A549 (cell line): ENCODE measurements at regions not wholly inside any gene's neighbourhood (a gene's known extent, or its start where the extent isn't known, plus 50 kb on each side); places are given as distances from the start of the nearest gene placed in this dataset.

Experiments
- ATAC-seq, 2 experiments: fragments of 200-7000 bp in 1 of 2; fragments of >200 bp in 1 of 2; cut with Nextera tagmentation in 1 of 2; cut with Tn5 transposase in 1 of 2; 3 replicates each; pipeline versions ENCODE4 v1.8.0 to v1.9.1; 2018 to 2020; ENCODE audit warnings: mild to moderate bottlenecking in 1 of 2, moderate library complexity in 1 of 2
- CTCF ChIA-PET: fragments of 300-600 bp; sonication (Branson Sonifier 250); formaldehyde crosslinking; extraction: SDS; loops from one replicate; lab custom pipeline; 2021; ENCODE audit warnings: antibody characterized with exemption, inconsistent platforms; lab: Yijun Ruan, JAX
- POLR2A ChIA-PET: fragments of 350-600 bp; formaldehyde crosslinking; extraction: SDS; loops from one replicate; lab custom pipeline; 2021; ENCODE audit warnings: antibody characterized with exemption, inconsistent platforms; lab: Yijun Ruan, JAX
- DNase-seq, 2 experiments: peaks; one replicate each; pipeline versions ENCODE4 v3.0.0 to v3.0.0-alpha.2; 2011 to 2016; ENCODE audit warnings: low read depth in 1 of 2, low spot score in 1 of 2
- FAIRE-seq: peaks from 2 replicates; lab custom pipeline; 2011; peaks lifted over from hg19 to GRCh38; lab: Jason Lieb, UNC
- H3K27ac ChIP-seq, 2 experiments: fragments of >200 bp; sonication (Bioruptor Twin); formaldehyde crosslinking; 3 replicates each; pipeline ENCODE4 v1.5.1; 2016 to 2017
- H3K4me1 ChIP-seq: fragments of >200 bp; sonication (Bioruptor Twin); formaldehyde crosslinking; 3 replicates; pipeline ENCODE4 v1.6.1; 2016
- H3K4me2 ChIP-seq: fragments of >200 bp; sonication (Bioruptor Twin); formaldehyde crosslinking; 3 replicates; pipeline ENCODE4 v1.6.1; 2016
- H3K4me3 ChIP-seq: fragments of >200 bp; sonication (Bioruptor Twin); formaldehyde crosslinking; 3 replicates; pipeline ENCODE4 v1.5.1; 2016
- H3K9me3 ChIP-seq: fragments of >200 bp; sonication (Bioruptor Twin); formaldehyde crosslinking; 3 replicates; pipeline ENCODE4 v1.6.1; 2016
- BHLHE40 ChIP-seq: IDR thresholded peaks from 2 replicates; pipeline ENCODE4 v1.6.1; 2012; ENCODE audit warnings: low read depth, low read length, inconsistent platforms
- CBX8 ChIP-seq: fragments of 200-600 bp; sonication (generic); IDR thresholded peaks from 2 replicates; pipeline ENCODE4 v1.6.1; 2016
- CEBPB ChIP-seq, 2 experiments: fragments of >200 bp in 1 of 2; sonication (Bioruptor Twin) in 1 of 2; formaldehyde crosslinking in 1 of 2; IDR thresholded peaks; 2 replicates each; pipeline ENCODE4 v1.6.1; 2012 to 2016
- CHD2 ChIP-seq: fragments of 150-350 bp; IDR thresholded peaks from 2 replicates; pipeline ENCODE4 v1.6.1; 2014; ENCODE audit warnings: low read length; ENCODE audit not compliant: partially characterized antibody
- E2F6 ChIP-seq: IDR thresholded peaks from 2 replicates; pipeline ENCODE4 v1.6.1; 2012; ENCODE audit warnings: low read depth, borderline replicate concordance
- EHMT2 ChIP-seq: fragments of 200-600 bp; sonication (generic); IDR thresholded peaks from 2 replicates; pipeline ENCODE4 v1.6.1; 2016; ENCODE audit warnings: antibody characterized with exemption, low read depth, mild to moderate bottlenecking, moderate library complexity
- ELK1 ChIP-seq: fragments of 150-350 bp; IDR thresholded peaks from 2 replicates; pipeline ENCODE4 v1.6.1; 2014; ENCODE audit warnings: low read depth, mild to moderate bottlenecking, low read length
- ESRRA ChIP-seq: fragments of 150-350 bp; IDR thresholded peaks from 2 replicates; pipeline ENCODE4 v1.6.1; 2014; ENCODE audit warnings: mild to moderate bottlenecking, low read length, borderline replicate concordance
- FOSB ChIP-seq: fragments of 250-450 bp; sonication (Bioruptor Pico); IDR thresholded peaks from 2 replicates; pipeline ENCODE4 v1.5.0; 2020; ENCODE audit warnings: mild to moderate bottlenecking, moderate library complexity
- GATA3 ChIP-seq: IDR thresholded peaks from 2 replicates; pipeline ENCODE4 v1.6.1; 2012; ENCODE audit warnings: borderline replicate concordance
- JUN ChIP-seq, 2 experiments: fragments of >200 bp; sonication (Bioruptor Twin); formaldehyde crosslinking; IDR thresholded peaks; 2 replicates in 1 of 2; 3 replicates in 1 of 2; pipeline ENCODE4 v1.6.1; 2016 to 2017
- JUNB ChIP-seq: fragments of >200 bp; sonication (Bioruptor Twin); formaldehyde crosslinking; IDR thresholded peaks from 2 replicates; pipeline ENCODE4 v1.6.1; 2016
- KDM1A ChIP-seq: fragments of 200-600 bp; sonication (generic); IDR thresholded peaks from 2 replicates; pipeline ENCODE4 v1.6.1; 2016; ENCODE audit warnings: low read depth, mild to moderate bottlenecking
- KDM5A ChIP-seq: fragments of 200-600 bp; sonication (generic); IDR thresholded peaks from 2 replicates; pipeline ENCODE4 v1.6.1; 2016; ENCODE audit warnings: antibody characterized with exemption, mild to moderate bottlenecking
- MAZ ChIP-seq: fragments of 150-350 bp; IDR thresholded peaks from 2 replicates; pipeline ENCODE4 v1.6.1; 2014; ENCODE audit warnings: antibody characterized with exemption, low read depth, low read length, borderline replicate concordance
- MYC ChIP-seq: IDR thresholded peaks from 2 replicates; pipeline ENCODE4 v1.6.1; 2012; ENCODE audit warnings: mild to moderate bottlenecking, inconsistent platforms, low read length, improper control_type of control experiment, borderline replicate concordance
- NR3C1 ChIP-seq: fragments of >200 bp; sonication (Bioruptor Twin); formaldehyde crosslinking; IDR thresholded peaks from 3 replicates; pipeline ENCODE4 v1.6.1; 2017
- PHF8 ChIP-seq: fragments of 200-600 bp; sonication (generic); IDR thresholded peaks from 2 replicates; pipeline ENCODE4 v1.6.1; 2016; ENCODE audit warnings: low read depth, mild to moderate bottlenecking, antibody characterized with exemption, moderate library complexity, borderline replicate concordance
- POLR2A ChIP-seq: IDR thresholded peaks from 2 replicates; pipeline ENCODE4 v1.6.1; 2012; ENCODE audit warnings: mild to moderate bottlenecking, low read length
- POLR2AphosphoS2 ChIP-seq: conservative IDR thresholded peaks from 2 replicates; pipeline ENCODE4 v1.6.1; 2012; ENCODE audit warnings: low read length, improper control_type of control experiment, inconsistent platforms
- RARB ChIP-seq: fragments of 250-450 bp; sonication (Bioruptor Pico); IDR thresholded peaks from 2 replicates; pipeline ENCODE4 v1.8.0; 2021; ENCODE audit warnings: mild to moderate bottlenecking, moderate library complexity
- RCOR1 ChIP-seq: fragments of 150-350 bp; IDR thresholded peaks from 2 replicates; pipeline ENCODE4 v1.6.1; 2014; ENCODE audit warnings: antibody characterized with exemption, low read length, low read depth
- RFX5 ChIP-seq: fragments of 450-650 bp; IDR thresholded peaks from 2 replicates; pipeline ENCODE4 v1.7.1; 2014; ENCODE audit warnings: antibody characterized with exemption, mild to moderate bottlenecking, moderate library complexity
- RNF2 ChIP-seq: fragments of 200-600 bp; sonication (generic); IDR thresholded peaks from 2 replicates; pipeline ENCODE4 v1.6.1; 2016; ENCODE audit warnings: low read depth, mild to moderate bottlenecking, antibody characterized with exemption, moderate library complexity, borderline replicate concordance
- SMC3 ChIP-seq: fragments of >200 bp; sonication (Bioruptor Twin); formaldehyde crosslinking; IDR thresholded peaks from 3 replicates; pipeline ENCODE4 v1.6.1; 2018; ENCODE audit warnings: inconsistent platforms
- TFCP2L1 ChIP-seq: fragments of 250-450 bp; sonication (Bioruptor Pico); IDR thresholded peaks from 2 replicates; pipeline ENCODE4 v1.5.0; 2021; ENCODE audit warnings: mild to moderate bottlenecking
- TP53 ChIP-seq: fragments of 250-450 bp; sonication (Bioruptor Pico); IDR thresholded peaks from 2 replicates; pipeline ENCODE4 v1.5.0; 2021; ENCODE audit warnings: mild to moderate bottlenecking, moderate library complexity
- ZC3H11A ChIP-seq: fragments of 450-650 bp; IDR thresholded peaks from 2 replicates; pipeline ENCODE4 v1.6.1; 2014; ENCODE audit warnings: antibody characterized with exemption, mild to moderate bottlenecking
- WGBS: methylation state at CpG from one replicate; pipeline ENCODE4 v1.1.6; 2017; ENCODE audit errors: missing lambda C conversion rate; 5-methylcytosine and 5-hydroxymethylcytosine counted together
- TF ChIP-seq, protein P1 (sequence below): IDR thresholded peaks from 2 replicates; pipeline ENCODE4 v1.6.1; 2012
- TF ChIP-seq, protein P2 (sequence below): fragments of >200 bp; sonication (Bioruptor Twin); formaldehyde crosslinking; IDR thresholded peaks from 2 replicates; pipeline ENCODE4 v1.6.1; 2016
- TF ChIP-seq, protein P3 (sequence below): fragments of 250-450 bp; sonication (Bioruptor Pico); IDR thresholded peaks from 2 replicates; pipeline ENCODE4 v1.5.0; 2020; ENCODE audit warnings: low read depth, mild to moderate bottlenecking, moderate library complexity
- TF ChIP-seq, protein P4 (sequence below): fragments of >200 bp; sonication (Bioruptor Twin); formaldehyde crosslinking; IDR thresholded peaks from 3 replicates; pipeline ENCODE4 v1.6.1; 2016

DNA sequence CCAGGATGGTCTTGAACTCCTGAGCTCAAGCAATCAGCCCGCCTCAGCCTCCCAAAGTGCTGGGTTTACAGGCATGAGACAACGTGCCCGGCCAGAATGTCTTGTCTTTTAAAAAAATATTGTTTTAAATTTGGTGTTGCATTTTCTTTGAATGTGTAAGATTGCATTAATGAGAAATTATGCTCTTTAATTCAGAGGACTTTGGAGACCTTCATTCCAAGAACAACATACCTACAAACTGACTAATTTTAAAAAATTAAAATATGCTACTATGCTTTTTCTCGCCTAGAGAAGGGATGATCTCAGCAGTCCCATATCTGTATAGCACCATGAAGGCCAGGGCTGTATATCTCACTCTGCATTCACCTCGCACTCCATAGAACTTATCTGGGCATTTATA, 204.3 kb upstream of the SLC7A11 start:
- TF ChIP-seq POLR2A (no peak), BHLHE40 (no peak), PHF8 (no peak), GATA3 (no peak), CHD2 (no peak), MYC (no peak), ESRRA (no peak), FOSB (CRISPR knock-in tag) (no peak), RNF2 (no peak), EHMT2 (no peak), NR3C1 (no peak), SMC3 (no peak), ZC3H11A (no peak), ELK1 (no peak), KDM1A (no peak), TP53 (CRISPR knock-in tag) (no peak), JUN (IDR thresholded peaks at IDR 0.05) (no peak), JUNB (no peak)
- TF ChIP-seq, protein P1, sequence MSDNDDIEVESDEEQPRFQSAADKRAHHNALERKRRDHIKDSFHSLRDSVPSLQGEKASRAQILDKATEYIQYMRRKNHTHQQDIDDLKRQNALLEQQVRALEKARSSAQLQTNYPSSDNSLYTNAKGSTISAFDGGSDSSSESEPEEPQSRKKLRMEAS: no peak
- no peak for FAIRE-seq
- H3K4me1 ChIP-seq: no peaks in the 10 kb centered on the region
- no peak for DNase-seq
- CTCF ChIA-PET: no interaction called here
- ATAC-seq: no peak
- no peak overlapping the region for H3K4me3 ChIP-seq
- no peaks in the 10 kb centered on the region for H3K9me3 ChIP-seq
- H3K27ac ChIP-seq: no peak overlapping the region
- POLR2A ChIA-PET: no interaction called here
- WGBS: 89% methylated on average over 5 of the region's 5 CpGs
- H3K4me2 ChIP-seq: no peak overlapping the region

DNA sequence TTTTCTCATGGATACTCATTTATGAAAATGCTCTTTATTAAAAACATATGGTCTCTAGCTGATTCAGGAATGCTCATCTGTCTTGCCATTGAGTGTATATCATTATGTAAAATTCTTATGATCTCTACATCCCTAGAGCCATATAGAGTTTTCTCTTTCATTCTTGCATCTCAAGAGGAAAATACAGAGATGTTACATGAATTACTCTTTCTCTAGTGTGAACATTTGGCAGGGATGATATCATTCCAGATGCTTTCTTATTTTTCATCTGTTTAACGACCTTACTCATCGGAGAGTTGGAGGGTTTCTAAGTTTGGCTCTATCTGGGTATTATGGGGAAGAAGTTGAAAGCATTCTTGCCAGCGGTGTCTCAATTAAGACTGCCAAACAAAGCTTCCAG, 202.9 kb upstream of the SLC7A11 start:
- Histone ChIP-seq H3K4me2 (no peak overlapping the region), H3K9me3 (no peaks in the 10 kb centered on the region), H3K27ac (no peak overlapping the region), H3K4me1 (no peaks in the 10 kb centered on the region), H3K4me3 (no peak overlapping the region)
- no peak for DNase-seq
- FAIRE-seq: no peak
- WGBS: 65% methylated on average over 3 of the region's 3 CpGs
- CTCF ChIA-PET: no interaction called here
- TF ChIP-seq RNF2 (no peak), ELK1 (no peak), JUNB (no peak), TFCP2L1 (CRISPR knock-in tag) (no peak), RCOR1 (no peak), RARB (CRISPR knock-in tag) (no peak), CEBPB (IDR thresholded peaks at IDR 0.05) (no peak), MAZ (no peak), RFX5 (no peak), POLR2AphosphoS2 (no peak), CBX8 (no peak), KDM5A (no peak), ESRRA (no peak), E2F6 (no peak)
- TF ChIP-seq, protein P2, sequence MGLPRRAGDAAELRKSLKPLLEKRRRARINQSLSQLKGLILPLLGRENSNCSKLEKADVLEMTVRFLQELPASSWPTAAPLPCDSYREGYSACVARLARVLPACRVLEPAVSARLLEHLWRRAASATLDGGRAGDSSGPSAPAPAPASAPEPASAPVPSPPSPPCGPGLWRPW: no peak
- TF ChIP-seq, protein P3, sequence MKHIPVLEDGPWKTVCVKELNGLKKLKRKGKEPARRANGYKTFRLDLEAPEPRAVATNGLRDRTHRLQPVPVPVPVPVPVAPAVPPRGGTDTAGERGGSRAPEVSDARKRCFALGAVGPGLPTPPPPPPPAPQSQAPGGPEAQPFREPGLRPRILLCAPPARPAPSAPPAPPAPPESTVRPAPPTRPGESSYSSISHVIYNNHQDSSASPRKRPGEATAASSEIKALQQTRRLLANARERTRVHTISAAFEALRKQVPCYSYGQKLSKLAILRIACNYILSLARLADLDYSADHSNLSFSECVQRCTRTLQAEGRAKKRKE (CRISPR knock-in tag): no peak
- TF ChIP-seq, protein P4, sequence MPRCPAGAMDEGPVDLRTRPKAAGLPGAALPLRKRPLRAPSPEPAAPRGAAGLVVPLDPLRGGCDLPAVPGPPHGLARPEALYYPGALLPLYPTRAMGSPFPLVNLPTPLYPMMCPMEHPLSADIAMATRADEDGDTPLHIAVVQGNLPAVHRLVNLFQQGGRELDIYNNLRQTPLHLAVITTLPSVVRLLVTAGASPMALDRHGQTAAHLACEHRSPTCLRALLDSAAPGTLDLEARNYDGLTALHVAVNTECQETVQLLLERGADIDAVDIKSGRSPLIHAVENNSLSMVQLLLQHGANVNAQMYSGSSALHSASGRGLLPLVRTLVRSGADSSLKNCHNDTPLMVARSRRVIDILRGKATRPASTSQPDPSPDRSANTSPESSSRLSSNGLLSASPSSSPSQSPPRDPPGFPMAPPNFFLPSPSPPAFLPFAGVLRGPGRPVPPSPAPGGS: no peak
- TF ChIP-seq, all 56 proteins: peak for 0
- ATAC-seq: no peak
- POLR2A ChIA-PET: no interaction called here
